NCI-H2107 (cell line): ENCODE measurements at regions not wholly inside any gene's neighbourhood (a gene's known extent, or its start where the extent isn't known, plus 50 kb on each side); places are given as distances from the start of the nearest gene placed in this dataset.

Experiments used
- DNase-seq: peaks from one replicate; lab custom pipeline; 2025; lab: John Stamatoyannopoulos, UW

GRCh38 chr4:129550281-129550785 lies 454.4 kb downstream of the C4orf33 start:
- no peak for DNase-seq

GRCh38 chr4:129561280-129561679 lies 465.3 kb downstream of the C4orf33 start:
- no peak for DNase-seq

- no peak for DNase-seq
These were observed 466.1 kb downstream of the C4orf33 start for GRCh38 chr4:129561886-129562671.

GRCh38 chr4:129565214-129565613 lies 469.3 kb downstream of the C4orf33 start:
- no peak for DNase-seq

GRCh38 chr4:129570326-129570725 lies 474.4 kb downstream of the C4orf33 start:
- no peak for DNase-seq

GRCh38 chr4:129578336-129578735 lies 482.4 kb downstream of the C4orf33 start:
- DNase-seq = no peak

- no peak for DNase-seq
These were observed 485.4 kb downstream of the C4orf33 start for GRCh38 chr4:129581305-129581704.

GRCh38 chr4:129583868-129584267 lies 487.9 kb downstream of the C4orf33 start:
- DNase-seq = no peak

- DNase-seq = no peak
These were observed 502.6 kb downstream of the C4orf33 start for GRCh38 chr4:129598582-129598981.

GRCh38 chr4:129600898-129601297 lies 504.9 kb downstream of the C4orf33 start:
- no peak for DNase-seq

GRCh38 chr4:129602447-129602846 lies 506.5 kb downstream of the C4orf33 start:
- no peak for DNase-seq

- no peak for DNase-seq
These were observed 507.4 kb downstream of the C4orf33 start for GRCh38 chr4:129603241-129603931.

GRCh38 chr4:129604632-129605255 lies 508.8 kb downstream of the C4orf33 start:
- DNase-seq = no peak

- no peak for DNase-seq
These were observed 518.7 kb downstream of the C4orf33 start for GRCh38 chr4:129614611-129615010.

GRCh38 chr4:129622566-129622965 lies 526.6 kb downstream of the C4orf33 start:
- DNase-seq = no peak

GRCh38 chr4:129623233-129623875 lies 527.4 kb downstream of the C4orf33 start:
- no peak for DNase-seq

GRCh38 chr4:129641179-129641578 lies 545.2 kb downstream of the C4orf33 start:
- DNase-seq = no peak

GRCh38 chr4:129645461-129645860 lies 549.5 kb downstream of the C4orf33 start:
- DNase-seq = no peak

- DNase-seq = no peak
These were observed 572.1 kb downstream of the C4orf33 start for GRCh38 chr4:129668092-129668491.

- no peak for DNase-seq
These were observed 577.0 kb downstream of the C4orf33 start for GRCh38 chr4:129672941-129673340.

GRCh38 chr4:129675036-129675435 lies 579.1 kb downstream of the C4orf33 start:
- DNase-seq = no peak

- DNase-seq = no peak
These were observed 581.0 kb downstream of the C4orf33 start for GRCh38 chr4:129676934-129677333.
